CD14-positive monocyte (primary cell): ENCODE measurements at regions not wholly inside any gene's neighbourhood (a gene's known extent, or its start where the extent isn't known, plus 50 kb on each side); places are given as distances from the start of the nearest gene placed in this dataset.

Experiments
- DNase-seq, 3 donors: peaks; one replicate each; pipeline ENCODE4 v3.0.0-alpha.2; 2011 to 2022
- H2AFZ ChIP-seq: 2 replicates; pipeline ENCODE4 v1.6.0; 2012; ENCODE audit warnings: mild to moderate bottlenecking, low read depth, low read length, inconsistent platforms; ENCODE audit not compliant: insufficient read depth, poor library complexity, severe bottlenecking
- H3K27ac ChIP-seq, 2 donors: 1 replicate in 1 of 2; 2 replicates in 1 of 2; pipeline ENCODE4 v1.5.1; 2012 to 2013; ENCODE audit warnings: low read length in 2 of 2, control low read depth in 1 of 2, inconsistent platforms in 1 of 2, low read depth in 1 of 2, mild to moderate bottlenecking in 1 of 2
- H3K27me3 ChIP-seq, 2 donors: one replicate each; pipeline versions ENCODE4 v1.6.0 to v1.6.1; 2011 to 2013; ENCODE audit warnings: low read length in 2 of 2; ENCODE audit not compliant: control insufficient read depth in 2 of 2, insufficient read depth in 2 of 2
- H3K36me3 ChIP-seq, 2 donors: replicated peaks in 1 of 2; 1 replicate in 1 of 2; 2 replicates in 1 of 2; pipeline versions ENCODE4 v1.5.1 to v1.6.1; 2012 to 2013; ENCODE audit warnings: low read length in 2 of 2, control low read depth in 1 of 2, inconsistent platforms in 1 of 2, mild to moderate bottlenecking in 1 of 2; ENCODE audit not compliant: insufficient read depth in 2 of 2, control insufficient read depth in 1 of 2
- H3K4me1 ChIP-seq, 2 donors: 1 replicate in 1 of 2; 2 replicates in 1 of 2; pipeline versions ENCODE4 v1.5.1 to v1.6.1; 2012 to 2013; ENCODE audit warnings: low read length in 2 of 2, control low read depth in 1 of 2, inconsistent platforms in 1 of 2, mild to moderate bottlenecking in 1 of 2, moderate library complexity in 1 of 2; ENCODE audit not compliant: insufficient read depth in 2 of 2, control insufficient read depth in 1 of 2
- H3K4me2 ChIP-seq: replicated peaks from 2 replicates; pipeline ENCODE3; 2012; ENCODE audit warnings: low read length, moderate library complexity, mild to moderate bottlenecking; ENCODE audit not compliant: poor library complexity, severe bottlenecking; ENCODE audit errors: extremely low read depth
- H3K4me3 ChIP-seq, 3 experiments: fragments of 200-600 bp in 1 of 3; sonication (generic) in 1 of 3; replicated peaks in 1 of 3; 1 replicate in 2 of 3; 2 replicates in 1 of 3; pipeline ENCODE4 v1.5.1; 2011 to 2013; ENCODE audit warnings: low read length in 3 of 3, mild to moderate bottlenecking in 3 of 3, control low read depth in 2 of 3, low read depth in 2 of 3, inconsistent platforms in 1 of 3, moderate library complexity in 1 of 3
- H3K79me2 ChIP-seq: 2 replicates; pipeline ENCODE4 v1.6.0; 2012; ENCODE audit warnings: mild to moderate bottlenecking, control low read depth, inconsistent platforms, low read length, moderate library complexity; ENCODE audit not compliant: insufficient read depth
- H3K9ac ChIP-seq: 2 replicates; pipeline ENCODE4 v1.6.0; 2017; ENCODE audit warnings: low read length, mild to moderate bottlenecking; ENCODE audit not compliant: insufficient read depth, poor library complexity, severe bottlenecking
- H3K9me3 ChIP-seq, 2 donors: replicated peaks in 1 of 2; 1 replicate in 1 of 2; 2 replicates in 1 of 2; pipeline versions ENCODE4 v1.5.1 to v1.6.1; 2012 to 2013; ENCODE audit warnings: low read length in 2 of 2, control low read depth in 1 of 2; ENCODE audit not compliant: control insufficient read depth in 1 of 2, insufficient read depth in 1 of 2
- H4K20me1 ChIP-seq: 2 replicates; pipeline ENCODE4 v1.6.0; 2012; ENCODE audit warnings: mild to moderate bottlenecking, low read length, control low read depth, moderate library complexity; ENCODE audit not compliant: insufficient read depth
- H3K27ac Mint-ChIP-seq, 7 donors: one replicate each; pipeline ENCODE4 v1.8.0; 2020; ENCODE audit warnings: mild to moderate bottlenecking in 7 of 7, mixed read lengths in 7 of 7, moderate library complexity in 6 of 7, inconsistent platforms in 2 of 7
- H3K27me3 Mint-ChIP-seq, 3 donors: one replicate each; pipeline ENCODE4 v1.8.0; 2021 to 2022; ENCODE audit warnings: low read depth in 3 of 3, mild to moderate bottlenecking in 3 of 3, mixed read lengths in 3 of 3, moderate library complexity in 3 of 3, inconsistent platforms in 1 of 3
- H3K36me3 Mint-ChIP-seq, 2 donors: one replicate each; pipeline ENCODE4 v1.8.0; 2020; ENCODE audit warnings: mixed read lengths in 2 of 2, inconsistent platforms in 1 of 2, mild to moderate bottlenecking in 1 of 2
- H3K4me1 Mint-ChIP-seq: one replicate; pipeline ENCODE4 v1.8.0; 2020; ENCODE audit warnings: mild to moderate bottlenecking, mixed read lengths
- H3K4me3 Mint-ChIP-seq, 2 donors: one replicate each; pipeline ENCODE4 v1.8.0; 2020; ENCODE audit warnings: mild to moderate bottlenecking in 2 of 2, mixed read lengths in 2 of 2, moderate library complexity in 1 of 2
- H3K9me3 Mint-ChIP-seq, 7 donors: one replicate each; pipeline ENCODE4 v1.8.0; 2020 to 2022; ENCODE audit warnings: mixed read lengths in 7 of 7, mild to moderate bottlenecking in 6 of 7, moderate library complexity in 6 of 7, inconsistent platforms in 2 of 7
- CTCF ChIP-seq: fragments of 200-600 bp; IDR thresholded peaks from one replicate; pipeline ENCODE4 v1.8.0; 2022; ENCODE audit warnings: antibody characterized with exemption, mild to moderate bottlenecking
- WGBS: methylation state at CpG from one replicate; pipeline ENCODE4 v1.1.5; 2013; ENCODE audit warnings: missing lambda C conversion rate; ENCODE audit not compliant: insufficient coverage; 5-methylcytosine and 5-hydroxymethylcytosine counted together
- intact Hi-C, 2 donors: fragments of 100-400 bp; cut with micrococcal nuclease; formaldehyde crosslinking; loops; one replicate each; pipeline versions ENCODE4 v1.15.0 to v1.15.1; 2023

GRCh38 chr2:53096351-53096750 lies 671.3 kb upstream of the CHAC2 start:
- DNase-seq, result no peak
- TF ChIP-seq CTCF, result no peak
- H3K4me1 ChIP-seq, result no peaks in the 10 kb centered on the region
- peaks cover 0 to 1% (median 0%) of the 10 kb centered on the region in 3 donors for H3K27me3 Mint-ChIP-seq
- intact Hi-C loops, result no loop called here
- H3K9me3 Mint-ChIP-seq, result peaks cover 0 to 4% (median 0%) of the 10 kb centered on the region in 7 donors
- no peak overlapping the region for H2AFZ ChIP-seq
- no peaks in the 10 kb centered on the region for H4K20me1 ChIP-seq
- H3K79me2 ChIP-seq, result no peaks in the 10 kb centered on the region
- H3K27ac Mint-ChIP-seq, result no peak overlapping the region
- no peak overlapping the region for H3K9ac ChIP-seq
- no peaks in the 10 kb centered on the region for H3K9me3 ChIP-seq
- H3K27ac ChIP-seq, result no peak overlapping the region
- no peak overlapping the region for H3K4me3 ChIP-seq
- no peaks in the 10 kb centered on the region for H3K36me3 Mint-ChIP-seq
- no peak overlapping the region for H3K4me2 ChIP-seq
- no peaks in the 10 kb centered on the region for H3K27me3 ChIP-seq
- no peak overlapping the region for H3K4me3 Mint-ChIP-seq
- no peaks in the 10 kb centered on the region for H3K4me1 Mint-ChIP-seq
- 70% methylated on average over 1 of the region's 4 CpGs for WGBS
- no peaks in the 10 kb centered on the region for H3K36me3 ChIP-seq

- no peak for TF ChIP-seq CTCF
- peaks cover 0 to 4% (median 2%) of the 10 kb centered on the region in 7 donors for H3K9me3 Mint-ChIP-seq
- H3K27ac Mint-ChIP-seq, result no peak overlapping the region
- Histone ChIP-seq H3K79me2 (no peaks in the 10 kb centered on the region), H3K4me1 (no peaks in the 10 kb centered on the region), H3K27me3 (no peaks in the 10 kb centered on the region), H3K4me2 (no peak overlapping the region), H3K27ac (no peak overlapping the region), H4K20me1 (no peaks in the 10 kb centered on the region), H3K4me3 (no peak overlapping the region), H3K9ac (no peak overlapping the region), H3K36me3 (no peaks in the 10 kb centered on the region), H2AFZ (no peak overlapping the region), H3K9me3 (no peaks in the 10 kb centered on the region)
- H3K4me3 Mint-ChIP-seq, result no peak overlapping the region
- H3K36me3 Mint-ChIP-seq, result no peaks in the 10 kb centered on the region
- H3K4me1 Mint-ChIP-seq, result no peaks in the 10 kb centered on the region
- intact Hi-C loops, result no loop called here
- DNase-seq, result no peak
- WGBS, result no CpG with 5 or more reads among the region's 1 CpG
- H3K27me3 Mint-ChIP-seq, result peaks cover 0 to 1% (median 0%) of the 10 kb centered on the region in 3 donors
Measured at GRCh38 chr2:53095664-53096063, 671.9 kb upstream of the CHAC2 start.
